Right lobe of liver (tissue), 6 donors: ENCODE measurements at regions not wholly inside any gene's neighbourhood (a gene's known extent, or its start where the extent isn't known, plus 50 kb on each side); places are given as distances from the start of the nearest gene placed in this dataset.

Source experiments
- ATAC-seq, 4 donors: fragments of 200-7000 bp; cut with Tn5 transposase; one replicate each; pipeline ENCODE4 v1.9.1; 2020; ENCODE audit warnings: mild to moderate bottlenecking in 4 of 4, moderate library complexity in 4 of 4
- DNase-seq, 3 donors: peaks; one replicate each; pipeline ENCODE4 v3.0.0-alpha.2; 2020
- H3K27ac ChIP-seq, 3 donors: fragments of 200-600 bp; one replicate each; pipeline ENCODE4 v1.8.0; 2022
- H3K27me3 ChIP-seq, 2 donors: fragments of 200-600 bp; one replicate each; pipeline ENCODE4 v1.8.0; 2022
- H3K36me3 ChIP-seq, 4 donors: fragments of 200-600 bp; sonication (generic) in 1 of 4; one replicate each; pipeline versions ENCODE4 v1.5.1 to v1.8.0; 2017 to 2022; ENCODE audit warnings: control low read depth in 1 of 4
- H3K4me1 ChIP-seq, 4 donors: fragments of 200-600 bp; sonication (generic) in 1 of 4; one replicate each; pipeline versions ENCODE4 v1.5.1 to v1.8.0; 2017 to 2022; ENCODE audit warnings: control low read depth in 1 of 4
- H3K4me3 ChIP-seq, 3 donors: fragments of 200-600 bp; one replicate each; pipeline ENCODE4 v1.8.0; 2022
- H3K9me3 ChIP-seq, 4 donors: fragments of 200-600 bp; sonication (generic) in 1 of 4; one replicate each; pipeline versions ENCODE4 v1.5.1 to v1.8.0; 2017 to 2022; ENCODE audit warnings: control low read depth in 1 of 4
- CTCF ChIP-seq, 4 donors: fragments of 200-600 bp in 3 of 4; fragments of 450-650 bp in 1 of 4; IDR thresholded peaks; one replicate each; pipeline versions ENCODE4 v1.5.1 to v1.8.0; 2016 to 2022; ENCODE audit warnings: antibody characterized with exemption in 4 of 4, mild to moderate bottlenecking in 2 of 4
- POLR2A ChIP-seq: fragments of 450-650 bp; IDR thresholded peaks from one replicate; pipeline ENCODE4 v1.6.1; 2017; ENCODE audit warnings: antibody characterized with exemption, mild to moderate bottlenecking
- WGBS: methylation state at CpG from one replicate; pipeline ENCODE4 v1.1.6; 2018; ENCODE audit warnings: low coverage, low lambda C conversion rate; ENCODE audit not compliant: insufficient coverage; ENCODE audit errors: missing lambda C conversion rate; 5-methylcytosine and 5-hydroxymethylcytosine counted together
- intact Hi-C, 2 donors: fragments of 100-400 bp; cut with DNase I; formaldehyde crosslinking; loops; one replicate each; pipeline versions ENCODE4 v1.11.2 to v1.14.1; 2022
- donor health status: DM: no; HTN: yes; CAD: no.
- donor health status: DM: no; HTN: no; CAD: no.
- donor health status: DM: no; HTN: no; CAD: no.
- donor health status: DM: no; HTN: yes; CAD: no.
- donor health status: DM: no; HTN: yes; CAD: no.

DNA sequence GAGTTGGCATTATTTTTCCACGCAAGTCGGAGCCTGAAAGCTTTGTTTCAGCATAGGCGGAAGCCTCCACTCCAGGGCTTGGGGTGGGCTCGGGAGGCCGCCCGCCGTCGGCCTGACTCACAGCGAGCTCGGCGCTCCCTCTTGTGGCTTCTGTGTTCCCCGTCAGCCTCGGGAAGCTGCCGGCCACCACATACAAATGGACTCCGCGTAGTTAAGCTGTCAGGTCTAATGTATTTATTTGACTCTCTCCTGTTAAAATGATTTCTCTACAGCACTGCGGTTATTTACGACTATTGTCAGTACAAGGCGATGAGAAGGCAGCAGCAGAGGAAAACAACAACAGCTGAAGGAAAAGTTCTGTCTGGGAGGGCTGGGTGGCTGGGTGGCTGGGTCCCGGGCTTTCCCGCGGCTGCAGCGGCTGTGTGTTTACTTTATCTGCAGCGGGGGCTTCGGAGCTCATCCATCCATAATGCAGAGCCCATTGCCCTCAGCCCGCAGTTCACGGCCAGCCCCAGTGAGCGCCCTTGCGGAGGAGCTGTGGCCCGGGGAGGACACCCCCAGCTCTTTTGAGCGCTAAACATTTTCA lies 375.7 kb upstream of the CAMK1G start:
- peaks cover 0 to 5% of the 10 kb centered on the region in 2 donors for H3K27me3 ChIP-seq
- intact Hi-C loops = no loop called here
- ATAC-seq (peak; percentile 91 to 96 (median 93)), DNase-seq (peak; percentile 59 to 66 (median 63))
- no peaks in the 10 kb centered on the region for H3K9me3 ChIP-seq
- peaks cover 0 to 8% (median 0%) of the 10 kb centered on the region in 4 donors for H3K4me1 ChIP-seq
- no peak overlapping the region for H3K27ac ChIP-seq
- 4% methylated on average over 9 of the region's 31 CpGs for WGBS
- TF ChIP-seq POLR2A = no peak
- peak; percentile 63 to 85 (median 82) for TF ChIP-seq CTCF (IDR thresholded peaks at IDR 0.05)
- peak overlapping the region in 1 of 3 donors; percentile 6 for H3K4me3 ChIP-seq
- no peaks in the 10 kb centered on the region for H3K36me3 ChIP-seq

GRCh38 chr1:209208648-209209047 lies 374.9 kb upstream of the CAMK1G start:
- ATAC-seq = no peak
- H3K36me3 ChIP-seq = no peaks in the 10 kb centered on the region
- H3K27me3 ChIP-seq = peaks cover 0 to 5% of the 10 kb centered on the region in 2 donors
- H3K27ac ChIP-seq = no peak overlapping the region
- H3K9me3 ChIP-seq = no peaks in the 10 kb centered on the region
- intact Hi-C loops = no loop called here
- TF ChIP-seq CTCF (IDR thresholded peaks at IDR 0.05) = no peak
- TF ChIP-seq POLR2A = no peak
- no peak overlapping the region for H3K4me3 ChIP-seq
- peaks cover 0 to 8% (median 0%) of the 10 kb centered on the region in 4 donors for H3K4me1 ChIP-seq
- no peak for DNase-seq
- 60% methylated on average over 1 of the region's 1 CpG for WGBS

DNA sequence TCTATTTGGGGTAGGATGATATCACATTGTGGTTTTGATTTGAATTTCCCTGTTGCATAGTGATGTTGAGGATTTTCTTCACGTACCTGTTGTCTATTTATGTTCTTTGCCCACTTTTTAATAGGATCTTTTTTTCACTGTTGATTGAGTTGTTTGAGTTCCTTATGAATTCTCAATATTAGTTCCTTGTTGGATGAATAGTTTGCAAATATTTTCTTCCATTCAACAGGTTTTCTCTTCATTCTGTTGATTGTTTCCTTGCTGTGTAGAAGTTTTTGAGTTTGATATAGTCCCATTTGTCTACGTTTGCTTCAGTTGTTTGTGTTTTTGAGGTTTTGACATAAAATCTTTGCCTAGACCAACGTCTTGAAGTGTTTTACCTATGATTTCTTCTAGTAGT lies 369.5 kb upstream of the CAMK1G start:
- no peak for DNase-seq
- ATAC-seq = no peak
- no peaks in the 10 kb centered on the region for H3K9me3 ChIP-seq
- TF ChIP-seq POLR2A (no peak), CTCF (IDR thresholded peaks at IDR 0.05) (no peak)
- intact Hi-C loops = no loop called here
- 34% methylated on average over 3 of the region's 3 CpGs for WGBS
- H3K4me1 ChIP-seq = no peaks in the 10 kb centered on the region
- no peak overlapping the region for H3K27ac ChIP-seq
- no peaks in the 10 kb centered on the region for H3K36me3 ChIP-seq
- H3K27me3 ChIP-seq = no peaks in the 10 kb centered on the region
- H3K4me3 ChIP-seq = no peak overlapping the region

GRCh38 chr1:209215826-209216225 lies 367.7 kb upstream of the CAMK1G start:
- no peaks in the 10 kb centered on the region for H3K36me3 ChIP-seq
- no peak overlapping the region for H3K4me3 ChIP-seq
- H3K9me3 ChIP-seq = no peaks in the 10 kb centered on the region
- no peak for ATAC-seq
- no peaks in the 10 kb centered on the region for H3K4me1 ChIP-seq
- H3K27me3 ChIP-seq = no peaks in the 10 kb centered on the region
- no peak overlapping the region for H3K27ac ChIP-seq
- no peak for TF ChIP-seq POLR2A
- TF ChIP-seq CTCF (IDR thresholded peaks at IDR 0.05) = no peak
- intact Hi-C loops = no loop called here
- no peak for DNase-seq

GRCh38 chr1:209218113-209218512 lies 365.4 kb upstream of the CAMK1G start:
- ATAC-seq (no peak), DNase-seq (no peak)
- Histone ChIP-seq H3K27ac (no peak overlapping the region), H3K36me3 (no peaks in the 10 kb centered on the region), H3K4me1 (no peaks in the 10 kb centered on the region), H3K9me3 (no peaks in the 10 kb centered on the region), H3K4me3 (no peak overlapping the region), H3K27me3 (no peaks in the 10 kb centered on the region)
- intact Hi-C loops = no loop called here
- TF ChIP-seq CTCF (IDR thresholded peaks at IDR 0.05) (no peak), POLR2A (no peak)
